A673 (cell line): ENCODE measurements at regions not wholly inside any gene's neighbourhood (a gene's known extent, or its start where the extent isn't known, plus 50 kb on each side); places are given as distances from the start of the nearest gene placed in this dataset.

Experiments
- CTCF ChIP-seq: fragments of 300-800, 200-600 bp; sonication (generic); conservative IDR thresholded peaks from 2 replicates; pipeline ENCODE4 v1.5.1; 2017; ENCODE audit warnings: low read depth, mild to moderate bottlenecking, antibody characterized with exemption, low read length, moderate library complexity, mixed read lengths
- EZH2 ChIP-seq: fragments of 200-600 bp; sonication (generic); IDR thresholded peaks from 2 replicates; pipeline ENCODE4 v1.6.1; 2017; ENCODE audit warnings: borderline replicate concordance, low read depth, mild to moderate bottlenecking, mixed read lengths, antibody characterized with exemption, low read length; ENCODE audit not compliant: poor library complexity, severe bottlenecking

- TF ChIP-seq CTCF (no peak), EZH2 (no peak)
Measured at GRCh38 chr2:23200068-23200786, 184.8 kb upstream of the KLHL29 start.
